ENCODE measurements at regions not wholly inside any gene's neighbourhood (a gene's known extent, or its start where the extent isn't known, plus 50 kb on each side); places are given as distances from the start of the nearest gene placed in this dataset.

GRCh38 chr2:177127821-177128220, 84.8 kb upstream of the HNRNPA3 start:
- H3K4me3 Mint-ChIP-seq: no peak overlapping the region
- no peaks in the 10 kb centered on the region for H3K36me3 Mint-ChIP-seq
- no peak overlapping the region for H3K27ac ChIP-seq (ENCODE audit: low read depth, low read length)
- peaks cover 0 to 1% (median 0%) of the 10 kb centered on the region in 5 donors for H3K9me3 Mint-ChIP-seq
- peaks cover 0 to 3% (median 1%) of the 10 kb centered on the region in 3 donors for H3K4me1 Mint-ChIP-seq
- H3K4me3 ChIP-seq (ENCODE audit: low read length): no peak overlapping the region
- H3K9me3 ChIP-seq (ENCODE audit: low read length): no peaks in the 10 kb centered on the region
- no peaks in the 10 kb centered on the region for H3K27me3 ChIP-seq (ENCODE audit: insufficient read depth, low read length, poor library complexity, severe bottlenecking)
- H3K27ac Mint-ChIP-seq: no peak overlapping the region
- peaks cover 9 to 30% of the 10 kb centered on the region in 2 donors for H3K27me3 Mint-ChIP-seq
- no peak for DNase-seq
- ChIA-PET POLR2A (no interaction called here), CTCF (no interaction called here)
- H3K36me3 ChIP-seq (ENCODE audit: insufficient read depth, low read length): no peaks in the 10 kb centered on the region
- no peaks in the 10 kb centered on the region for H3K4me1 ChIP-seq (ENCODE audit: insufficient read depth, low read length)

- H3K9me3 ChIP-seq (ENCODE audit: low read length): no peaks in the 10 kb centered on the region
- Mint-ChIP-seq H3K4me1 (peaks cover 0 to 3% (median 1%) of the 10 kb centered on the region in 3 donors), H3K4me3 (no peak overlapping the region), H3K36me3 (no peaks in the 10 kb centered on the region), H3K27me3 (peaks cover 8 to 30% of the 10 kb centered on the region in 2 donors), H3K9me3 (peaks cover 0 to 1% (median 0%) of the 10 kb centered on the region in 5 donors), H3K27ac (no peak overlapping the region)
- ChIA-PET POLR2A (no interaction called here), CTCF (no interaction called here)
- H3K27me3 ChIP-seq (ENCODE audit: insufficient read depth, low read length, poor library complexity, severe bottlenecking): no peaks in the 10 kb centered on the region
- H3K27ac ChIP-seq (ENCODE audit: low read depth, low read length): no peak overlapping the region
- H3K4me1 ChIP-seq (ENCODE audit: insufficient read depth, low read length): no peaks in the 10 kb centered on the region
- no peaks in the 10 kb centered on the region for H3K36me3 ChIP-seq (ENCODE audit: insufficient read depth, low read length)
- no peak overlapping the region for H3K4me3 ChIP-seq (ENCODE audit: low read length)
- DNase-seq: no peak
These were observed 83.0 kb upstream of the HNRNPA3 start for GRCh38 chr2:177129610-177130009.

- DNase-seq: no peak
- no peaks in the 10 kb centered on the region for H3K9me3 Mint-ChIP-seq
- Histone ChIP-seq H3K27ac (ENCODE audit: low read depth, low read length) (no peak overlapping the region), H3K4me3 (ENCODE audit: low read length) (no peak overlapping the region), H3K9me3 (ENCODE audit: low read length) (no peaks in the 10 kb centered on the region), H3K27me3 (ENCODE audit: insufficient read depth, low read length, poor library complexity, severe bottlenecking) (no peaks in the 10 kb centered on the region), H3K4me1 (ENCODE audit: insufficient read depth, low read length) (no peaks in the 10 kb centered on the region), H3K36me3 (ENCODE audit: insufficient read depth, low read length) (no peaks in the 10 kb centered on the region)
- H3K4me3 Mint-ChIP-seq: no peak overlapping the region
- H3K27me3 Mint-ChIP-seq: peaks cover 5 to 25% of the 10 kb centered on the region in 2 donors
- POLR2A ChIA-PET: no interaction called here
- peaks cover 0 to 3% (median 1%) of the 10 kb centered on the region in 3 donors for H3K4me1 Mint-ChIP-seq
- H3K36me3 Mint-ChIP-seq: no peaks in the 10 kb centered on the region
- CTCF ChIA-PET: no interaction called here
- no peak overlapping the region for H3K27ac Mint-ChIP-seq
These were observed 80.7 kb upstream of the HNRNPA3 start for GRCh38 chr2:177131858-177132257.

GRCh38 chr2:177138823-177139222, 73.8 kb upstream of the HNRNPA3 start:
- H3K4me3 ChIP-seq (ENCODE audit: low read length): no peak overlapping the region
- no peaks in the 10 kb centered on the region for H3K27me3 ChIP-seq (ENCODE audit: insufficient read depth, low read length, poor library complexity, severe bottlenecking)
- Mint-ChIP-seq H3K4me1 (no peaks in the 10 kb centered on the region), H3K36me3 (no peaks in the 10 kb centered on the region), H3K9me3 (no peaks in the 10 kb centered on the region), H3K4me3 (no peak overlapping the region), H3K27me3 (peaks cover 6 to 36% of the 10 kb centered on the region in 2 donors), H3K27ac (no peak overlapping the region)
- POLR2A ChIA-PET: no interaction called here
- DNase-seq: no peak
- CTCF ChIA-PET: interaction anchor here (1.0 kb wide), 1 partner anchor 10 kb away, joined by 5 read pairs; no protein-coding TSS in a partner anchor
- no peaks in the 10 kb centered on the region for H3K36me3 ChIP-seq (ENCODE audit: insufficient read depth, low read length)
- no peaks in the 10 kb centered on the region for H3K9me3 ChIP-seq (ENCODE audit: low read length)
- H3K4me1 ChIP-seq (ENCODE audit: insufficient read depth, low read length): no peaks in the 10 kb centered on the region
- H3K27ac ChIP-seq (ENCODE audit: low read depth, low read length): no peak overlapping the region

GRCh38 chr2:177141866-177142265, 70.7 kb upstream of the HNRNPA3 start:
- Mint-ChIP-seq H3K36me3 (no peaks in the 10 kb centered on the region), H3K4me1 (no peaks in the 10 kb centered on the region), H3K4me3 (no peak overlapping the region), H3K27ac (no peak overlapping the region), H3K27me3 (peaks cover 12 to 32% of the 10 kb centered on the region in 2 donors), H3K9me3 (no peaks in the 10 kb centered on the region)
- Histone ChIP-seq H3K4me1 (ENCODE audit: insufficient read depth, low read length) (no peaks in the 10 kb centered on the region), H3K4me3 (ENCODE audit: low read length) (no peak overlapping the region), H3K27me3 (ENCODE audit: insufficient read depth, low read length, poor library complexity, severe bottlenecking) (peaks cover 2% of the 10 kb centered on the region), H3K9me3 (ENCODE audit: low read length) (no peaks in the 10 kb centered on the region), H3K27ac (ENCODE audit: low read depth, low read length) (no peak overlapping the region), H3K36me3 (ENCODE audit: insufficient read depth, low read length) (no peaks in the 10 kb centered on the region)
- ChIA-PET POLR2A (no interaction called here), CTCF (interaction anchor here (1.5 kb wide), 1 partner anchor 9 kb away, joined by 3 read pairs; no protein-coding TSS in a partner anchor)
- DNase-seq: no peak

- Mint-ChIP-seq H3K9me3 (no peaks in the 10 kb centered on the region), H3K4me3 (no peak overlapping the region), H3K36me3 (no peaks in the 10 kb centered on the region), H3K27ac (no peak overlapping the region), H3K27me3 (peaks cover 16 to 39% of the 10 kb centered on the region in 2 donors), H3K4me1 (peaks cover 7 to 13% (median 12%) of the 10 kb centered on the region in 3 donors)
- H3K27ac ChIP-seq (ENCODE audit: low read depth, low read length): no peak overlapping the region
- no peaks in the 10 kb centered on the region for H3K36me3 ChIP-seq (ENCODE audit: insufficient read depth, low read length)
- H3K27me3 ChIP-seq (ENCODE audit: insufficient read depth, low read length, poor library complexity, severe bottlenecking): peaks cover 13% of the 10 kb centered on the region
- CTCF ChIA-PET: no interaction called here
- H3K4me3 ChIP-seq (ENCODE audit: low read length): no peak overlapping the region
- H3K9me3 ChIP-seq (ENCODE audit: low read length): no peaks in the 10 kb centered on the region
- POLR2A ChIA-PET: no interaction called here
- peaks cover 8% of the 10 kb centered on the region for H3K4me1 ChIP-seq (ENCODE audit: insufficient read depth, low read length)
- no peak for DNase-seq
These were observed 69.2 kb upstream of the HNRNPA3 start for GRCh38 chr2:177143444-177143843.

- Mint-ChIP-seq H3K36me3 (peaks cover 0 to 1% (median 0%) of the 10 kb centered on the region in 3 donors), H3K27ac (no peak overlapping the region), H3K4me3 (no peak overlapping the region), H3K9me3 (no peaks in the 10 kb centered on the region), H3K4me1 (peaks cover 9 to 19% (median 18%) of the 10 kb centered on the region in 3 donors), H3K27me3 (peaks cover 16 to 29% of the 10 kb centered on the region in 2 donors)
- Histone ChIP-seq H3K4me1 (ENCODE audit: insufficient read depth, low read length) (peaks cover 9% of the 10 kb centered on the region), H3K27me3 (ENCODE audit: insufficient read depth, low read length, poor library complexity, severe bottlenecking) (peaks cover 29% of the 10 kb centered on the region), H3K4me3 (ENCODE audit: low read length) (no peak overlapping the region), H3K36me3 (ENCODE audit: insufficient read depth, low read length) (no peaks in the 10 kb centered on the region), H3K27ac (ENCODE audit: low read depth, low read length) (no peak overlapping the region), H3K9me3 (ENCODE audit: low read length) (no peaks in the 10 kb centered on the region)
- CTCF ChIA-PET: interaction anchor here (0.8 to 4.4 kb wide), 12 partner anchors 8 to 1022 kb away, joined by 3 to 43 read pairs (median 8); partner anchors contain the start of gene NFE2L2
- POLR2A ChIA-PET: no interaction called here
- DNase-seq: peak in 2 of 5 donors; percentile 33 to 49
These were observed 65.4 kb upstream of the HNRNPA3 start for GRCh38 chr2:177147093-177147694.

GRCh38 chr2:177147834-177148445, 64.7 kb upstream of the HNRNPA3 start:
- Histone ChIP-seq H3K27ac (ENCODE audit: low read depth, low read length) (no peak overlapping the region), H3K4me1 (ENCODE audit: insufficient read depth, low read length) (peaks cover 9% of the 10 kb centered on the region), H3K9me3 (ENCODE audit: low read length) (no peaks in the 10 kb centered on the region), H3K36me3 (ENCODE audit: insufficient read depth, low read length) (no peaks in the 10 kb centered on the region), H3K27me3 (ENCODE audit: insufficient read depth, low read length, poor library complexity, severe bottlenecking) (peaks cover 29% of the 10 kb centered on the region), H3K4me3 (ENCODE audit: low read length) (peak overlapping the region; percentile 71)
- CTCF ChIA-PET: interaction anchor here (0.7 to 4.4 kb wide), 28 partner anchors 9 to 1027 kb away, joined by 3 to 43 read pairs (median 4); partner anchors contain the start of gene NFE2L2
- Mint-ChIP-seq H3K27me3 (peaks cover 13 to 29% of the 10 kb centered on the region in 2 donors), H3K27ac (no peak overlapping the region), H3K4me1 (peaks cover 9 to 19% (median 18%) of the 10 kb centered on the region in 3 donors), H3K9me3 (no peaks in the 10 kb centered on the region), H3K36me3 (peaks cover 0 to 1% (median 0%) of the 10 kb centered on the region in 3 donors), H3K4me3 (peak overlapping the region; percentile 70 to 92 (median 89))
- POLR2A ChIA-PET: interaction anchor here (1.2 to 1.3 kb wide), 2 partner anchors 115 to 294 kb away, joined by 3 read pairs; no protein-coding TSS in a partner anchor
- DNase-seq: no peak
